Progenitor cell of endocrine pancreas (in vitro differentiated cells): ENCODE measurements at regions not wholly inside any gene's neighbourhood (a gene's known extent, or its start where the extent isn't known, plus 50 kb on each side); places are given as distances from the start of the nearest gene placed in this dataset.

ENCODE experiments used
- DNase-seq: peaks from one replicate; pipeline ENCODE4 v3.0.0; 2021; ENCODE audit warnings: low spot score; ENCODE audit not compliant: unreplicated experiment
- H3K27ac Mint-ChIP-seq: 2 replicates; pipeline ENCODE4 v1.8.0; 2021; ENCODE audit warnings: mild to moderate bottlenecking, moderate library complexity, mixed read lengths
- H3K27me3 Mint-ChIP-seq: 2 replicates; pipeline ENCODE4 v1.8.0; 2021; ENCODE audit warnings: mixed read lengths
- H3K36me3 Mint-ChIP-seq: 2 replicates; pipeline ENCODE4 v1.8.0; 2022; ENCODE audit warnings: mixed read lengths; ENCODE audit not compliant: insufficient read depth
- H3K4me1 Mint-ChIP-seq: 2 replicates; pipeline ENCODE4 v1.8.0; 2021; ENCODE audit warnings: low read depth, mixed read lengths
- H3K4me3 Mint-ChIP-seq: 2 replicates; pipeline ENCODE4 v1.8.0; 2021; ENCODE audit warnings: low read depth, mild to moderate bottlenecking, moderate library complexity, mixed read lengths
- H3K9me3 Mint-ChIP-seq: 2 replicates; pipeline ENCODE4 v1.8.0; 2021; ENCODE audit warnings: low read depth, mixed read lengths
- TF ChIP-seq, protein P1 (sequence below): fragments of 200-600 bp; sonication (generic); IDR thresholded peaks from one replicate; pipeline ENCODE4 v1.5.0; 2021; ENCODE audit warnings: antibody characterized with exemption, mild to moderate bottlenecking; ENCODE audit not compliant: unreplicated experiment

DNA sequence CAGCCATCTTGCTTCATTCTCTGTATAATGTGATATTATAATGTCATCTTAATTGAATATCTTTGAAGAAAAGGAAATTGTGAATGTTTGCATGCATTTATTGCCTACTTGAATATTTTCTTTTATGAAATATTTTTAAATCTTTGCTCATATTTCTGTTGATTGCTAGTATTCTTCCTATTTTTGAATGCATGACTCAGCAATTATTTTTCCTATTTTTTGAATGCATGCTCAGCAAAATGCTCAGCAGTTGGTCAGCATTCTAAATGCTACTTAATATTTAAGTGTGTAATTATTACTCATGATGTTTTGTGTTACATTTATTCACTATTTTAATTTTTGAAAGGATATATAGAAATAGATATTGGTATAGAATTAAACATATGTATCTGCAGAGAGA is 378.3 kb downstream of the CCER1 start:
- H3K27ac Mint-ChIP-seq: no peak overlapping the region
- H3K9me3 Mint-ChIP-seq: peaks cover 12% of the 10 kb centered on the region
- no peak overlapping the region for H3K4me3 Mint-ChIP-seq
- TF ChIP-seq, protein P1, sequence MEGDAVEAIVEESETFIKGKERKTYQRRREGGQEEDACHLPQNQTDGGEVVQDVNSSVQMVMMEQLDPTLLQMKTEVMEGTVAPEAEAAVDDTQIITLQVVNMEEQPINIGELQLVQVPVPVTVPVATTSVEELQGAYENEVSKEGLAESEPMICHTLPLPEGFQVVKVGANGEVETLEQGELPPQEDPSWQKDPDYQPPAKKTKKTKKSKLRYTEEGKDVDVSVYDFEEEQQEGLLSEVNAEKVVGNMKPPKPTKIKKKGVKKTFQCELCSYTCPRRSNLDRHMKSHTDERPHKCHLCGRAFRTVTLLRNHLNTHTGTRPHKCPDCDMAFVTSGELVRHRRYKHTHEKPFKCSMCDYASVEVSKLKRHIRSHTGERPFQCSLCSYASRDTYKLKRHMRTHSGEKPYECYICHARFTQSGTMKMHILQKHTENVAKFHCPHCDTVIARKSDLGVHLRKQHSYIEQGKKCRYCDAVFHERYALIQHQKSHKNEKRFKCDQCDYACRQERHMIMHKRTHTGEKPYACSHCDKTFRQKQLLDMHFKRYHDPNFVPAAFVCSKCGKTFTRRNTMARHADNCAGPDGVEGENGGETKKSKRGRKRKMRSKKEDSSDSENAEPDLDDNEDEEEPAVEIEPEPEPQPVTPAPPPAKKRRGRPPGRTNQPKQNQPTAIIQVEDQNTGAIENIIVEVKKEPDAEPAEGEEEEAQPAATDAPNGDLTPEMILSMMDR: no peak
- H3K36me3 Mint-ChIP-seq: peaks cover 1% of the 10 kb centered on the region
- H3K4me1 Mint-ChIP-seq: no peaks in the 10 kb centered on the region
- H3K27me3 Mint-ChIP-seq: no peaks in the 10 kb centered on the region
- DNase-seq: no peak

DNA sequence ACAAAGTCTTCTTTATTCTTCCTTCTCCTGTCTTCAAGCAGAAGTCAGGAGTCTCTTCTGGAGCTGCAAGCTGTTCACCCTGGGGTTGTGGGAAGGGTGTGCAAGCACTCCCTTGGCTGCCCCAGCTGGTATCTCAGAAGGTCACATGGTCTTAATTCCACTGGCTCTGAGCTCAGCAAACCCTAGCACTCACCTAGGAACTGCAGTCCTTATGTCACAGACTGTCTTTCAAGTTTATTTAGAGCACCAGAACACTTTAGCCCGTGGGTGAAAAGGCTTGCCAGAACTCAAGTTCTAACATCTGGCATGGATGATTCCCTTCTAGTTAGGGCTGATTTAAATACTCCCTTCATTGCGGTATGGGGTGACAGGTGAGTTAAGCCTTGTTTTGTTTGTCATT is 379.0 kb downstream of the CCER1 start:
- Mint-ChIP-seq H3K27ac (no peak overlapping the region), H3K9me3 (peaks cover 12% of the 10 kb centered on the region), H3K4me1 (no peaks in the 10 kb centered on the region), H3K36me3 (peaks cover 1% of the 10 kb centered on the region), H3K4me3 (no peak overlapping the region), H3K27me3 (no peaks in the 10 kb centered on the region)
- DNase-seq: no peak
- TF ChIP-seq, protein P1: no peak

DNA sequence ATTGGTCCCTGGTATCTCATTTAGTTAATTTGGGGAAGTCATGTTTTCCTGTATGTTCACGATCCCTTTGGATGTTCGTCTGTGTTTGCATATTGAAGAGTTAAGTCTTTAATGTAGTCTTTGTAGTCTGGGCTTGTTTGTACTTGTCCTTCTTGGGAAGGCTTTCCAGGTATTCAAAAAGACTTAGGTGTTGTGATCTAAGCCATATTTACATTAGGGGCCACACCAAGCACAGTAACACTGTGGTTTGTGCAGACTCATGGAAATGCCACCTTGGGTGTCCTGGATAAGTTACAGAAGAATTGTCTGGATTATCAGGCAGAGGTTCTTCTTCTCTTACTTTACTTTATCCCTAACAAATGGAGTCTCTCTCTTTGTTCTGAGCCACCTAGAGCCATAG is 380.3 kb downstream of the CCER1 start:
- Mint-ChIP-seq H3K9me3 (peaks cover 15% of the 10 kb centered on the region), H3K4me3 (no peak overlapping the region), H3K27ac (no peak overlapping the region), H3K4me1 (no peaks in the 10 kb centered on the region), H3K27me3 (no peaks in the 10 kb centered on the region), H3K36me3 (peaks cover 1% of the 10 kb centered on the region)
- DNase-seq: no peak
- TF ChIP-seq, protein P1: no peak

DNA sequence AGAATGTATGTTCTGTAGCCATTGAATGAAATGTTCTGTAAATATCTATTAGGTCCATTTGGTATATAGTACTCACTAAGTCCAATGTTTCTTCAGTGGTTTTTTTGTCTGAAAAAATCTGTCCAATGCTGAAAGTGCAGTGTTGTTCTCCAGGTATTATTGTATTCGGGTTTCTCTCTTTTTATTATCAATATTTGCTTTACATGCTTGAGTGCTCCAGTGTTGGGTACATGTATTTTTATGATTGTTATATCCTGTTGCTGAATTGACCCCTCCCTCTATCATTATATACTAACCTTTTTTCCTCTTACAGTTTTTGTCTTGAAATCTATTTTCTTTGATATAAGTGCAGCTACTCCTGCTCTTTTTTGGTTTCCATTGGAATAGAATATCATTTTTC is 382.2 kb downstream of the CCER1 start:
- no peaks in the 10 kb centered on the region for H3K36me3 Mint-ChIP-seq
- no peaks in the 10 kb centered on the region for H3K4me1 Mint-ChIP-seq
- H3K9me3 Mint-ChIP-seq: peaks cover 7% of the 10 kb centered on the region
- TF ChIP-seq, protein P1: no peak
- DNase-seq: no peak
- no peak overlapping the region for H3K4me3 Mint-ChIP-seq
- H3K27me3 Mint-ChIP-seq: no peaks in the 10 kb centered on the region
- no peak overlapping the region for H3K27ac Mint-ChIP-seq

DNA sequence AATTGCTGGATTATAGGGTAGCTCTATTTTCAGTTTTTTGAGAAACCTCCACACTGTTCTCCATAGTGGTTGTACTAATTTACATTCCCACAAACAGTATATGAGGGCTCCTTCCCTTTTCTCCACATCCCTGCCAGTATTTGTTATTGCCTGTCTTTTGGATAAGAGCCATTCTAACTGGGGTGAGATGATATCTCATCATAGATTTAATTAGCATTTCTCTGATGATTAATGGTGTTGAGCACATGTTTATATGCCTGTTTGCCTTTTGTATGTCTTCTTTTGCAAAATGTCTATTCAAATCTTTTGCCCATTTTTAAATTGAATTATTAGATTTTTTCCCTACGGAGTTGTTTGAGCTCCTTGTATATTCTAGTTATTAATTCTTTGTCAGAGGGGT is 385.3 kb downstream of the CCER1 start:
- no peaks in the 10 kb centered on the region for H3K4me1 Mint-ChIP-seq
- H3K27me3 Mint-ChIP-seq: no peaks in the 10 kb centered on the region
- TF ChIP-seq, protein P1: no peak
- peaks cover 4% of the 10 kb centered on the region for H3K36me3 Mint-ChIP-seq
- DNase-seq: no peak
- H3K27ac Mint-ChIP-seq: no peak overlapping the region
- peaks cover 30% of the 10 kb centered on the region for H3K9me3 Mint-ChIP-seq
- H3K4me3 Mint-ChIP-seq: no peak overlapping the region
